NB4 (cell line): ENCODE measurements at regions not wholly inside any gene's neighbourhood (a gene's known extent, or its start where the extent isn't known, plus 50 kb on each side); places are given as distances from the start of the nearest gene placed in this dataset.

Experiments used
- MYC ChIP-seq: IDR thresholded peaks from 2 replicates; pipeline ENCODE4 v1.6.1; 2011; ENCODE audit warnings: low read depth, low read length
- POLR2A ChIP-seq: IDR thresholded peaks from 2 replicates; pipeline ENCODE4 v1.6.1; 2011; ENCODE audit warnings: mild to moderate bottlenecking; ENCODE audit not compliant: insufficient read length; ENCODE audit errors: extremely low read depth
- TF ChIP-seq, protein P1 (sequence below): IDR thresholded peaks from one replicate; pipeline ENCODE4 v1.5.1; 2012; ENCODE audit warnings: low read depth, low read length

- TF ChIP-seq, protein P1, sequence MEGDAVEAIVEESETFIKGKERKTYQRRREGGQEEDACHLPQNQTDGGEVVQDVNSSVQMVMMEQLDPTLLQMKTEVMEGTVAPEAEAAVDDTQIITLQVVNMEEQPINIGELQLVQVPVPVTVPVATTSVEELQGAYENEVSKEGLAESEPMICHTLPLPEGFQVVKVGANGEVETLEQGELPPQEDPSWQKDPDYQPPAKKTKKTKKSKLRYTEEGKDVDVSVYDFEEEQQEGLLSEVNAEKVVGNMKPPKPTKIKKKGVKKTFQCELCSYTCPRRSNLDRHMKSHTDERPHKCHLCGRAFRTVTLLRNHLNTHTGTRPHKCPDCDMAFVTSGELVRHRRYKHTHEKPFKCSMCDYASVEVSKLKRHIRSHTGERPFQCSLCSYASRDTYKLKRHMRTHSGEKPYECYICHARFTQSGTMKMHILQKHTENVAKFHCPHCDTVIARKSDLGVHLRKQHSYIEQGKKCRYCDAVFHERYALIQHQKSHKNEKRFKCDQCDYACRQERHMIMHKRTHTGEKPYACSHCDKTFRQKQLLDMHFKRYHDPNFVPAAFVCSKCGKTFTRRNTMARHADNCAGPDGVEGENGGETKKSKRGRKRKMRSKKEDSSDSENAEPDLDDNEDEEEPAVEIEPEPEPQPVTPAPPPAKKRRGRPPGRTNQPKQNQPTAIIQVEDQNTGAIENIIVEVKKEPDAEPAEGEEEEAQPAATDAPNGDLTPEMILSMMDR = no peak
- TF ChIP-seq POLR2A = no peak
- TF ChIP-seq MYC = no peak
Observed at GRCh38 chr2:129381789-129382188, 597.7 kb upstream of the RAB6C start.
